SU-DHL-6 (cell line): ENCODE measurements at regions not wholly inside any gene's neighbourhood (a gene's known extent, or its start where the extent isn't known, plus 50 kb on each side); places are given as distances from the start of the nearest gene placed in this dataset.

ENCODE experiments used
- H2AFZ ChIP-seq: fragments of 200-600 bp; sonication (generic); 2 replicates; pipeline ENCODE4 v1.6.1; 2014; ENCODE audit warnings: low read depth, mild to moderate bottlenecking, moderate library complexity, mixed read lengths, antibody characterized with exemption, low read length; ENCODE audit not compliant: severe bottlenecking
- H3F3A ChIP-seq: fragments of 200-600 bp; shearing (Covaris generic); 2 replicates; pipeline ENCODE4 v1.6.0; 2016; ENCODE audit warnings: antibody characterized with exemption, mild to moderate bottlenecking; ENCODE audit not compliant: insufficient read depth
- H3K27ac ChIP-seq: fragments of 200-600 bp; sonication (generic); 2 replicates; pipeline ENCODE4 v1.5.1; 2016; ENCODE audit warnings: low read depth, mild to moderate bottlenecking, low read length, moderate library complexity, mixed read lengths
- H3K27me3 ChIP-seq: fragments of 200-600 bp; sonication (generic), shearing (Covaris generic); 2 replicates; pipeline ENCODE4 v1.6.0; 2014; ENCODE audit warnings: mild to moderate bottlenecking, low read length
- H3K36me3 ChIP-seq: fragments of 200-600 bp; sonication (generic); 2 replicates; pipeline ENCODE4 v1.6.1; 2014; ENCODE audit warnings: mild to moderate bottlenecking, low read length, mixed read lengths
- H3K4me2 ChIP-seq: fragments of 300-600, 200-600 bp; shearing (Covaris generic), sonication (generic); 2 replicates; pipeline ENCODE4 v1.6.0; 2014; ENCODE audit warnings: low read length, low read depth, mild to moderate bottlenecking; ENCODE audit not compliant: poor library complexity, severe bottlenecking
- H3K4me3 ChIP-seq: fragments of 200-600 bp; sonication (generic); 2 replicates; pipeline ENCODE4 v1.5.1; 2014; ENCODE audit warnings: antibody characterized with exemption, low read length, mild to moderate bottlenecking, mixed read lengths; ENCODE audit not compliant: insufficient read depth, poor library complexity, severe bottlenecking
- H3K79me2 ChIP-seq: fragments of 200-600 bp; sonication (generic); 2 replicates; pipeline ENCODE4 v1.6.1; 2014; ENCODE audit warnings: mild to moderate bottlenecking, low read length, moderate library complexity; ENCODE audit not compliant: insufficient read depth
- H3K9ac ChIP-seq: fragments of 200-600 bp; sonication (generic); 2 replicates; pipeline ENCODE4 v1.7.0; 2014; ENCODE audit warnings: mild to moderate bottlenecking, low read length
- H3K9me2 ChIP-seq: fragments of 200-600 bp; sonication (generic); replicated peaks from 2 replicates; pipeline ENCODE4 v1.6.1; 2014; ENCODE audit warnings: low read length; ENCODE audit not compliant: insufficient read depth
- H3K9me3 ChIP-seq: fragments of 200-600 bp; sonication (generic); 2 replicates; pipeline ENCODE4 v1.6.1; 2014; ENCODE audit warnings: low read length, mixed read lengths; ENCODE audit not compliant: insufficient read depth
- H4K20me1 ChIP-seq: fragments of 200-600 bp; sonication (generic); 2 replicates; pipeline ENCODE4 v1.6.1; 2014; ENCODE audit warnings: low read depth, mild to moderate bottlenecking, antibody characterized with exemption, low read length, moderate library complexity, mixed read lengths
- EZH2phosphoT487 ChIP-seq: fragments of 200-600 bp; sonication (generic), shearing (Covaris generic); conservative IDR thresholded peaks from 2 replicates; pipeline ENCODE4 v1.6.1; 2018; ENCODE audit warnings: mild to moderate bottlenecking, antibody characterized with exemption, low read length, moderate library complexity, mixed read lengths
- TF ChIP-seq, protein P1 (sequence below): fragments of 200-600 bp; sonication (generic); IDR thresholded peaks from one replicate; pipeline ENCODE4 v1.5.1; 2017; ENCODE audit warnings: antibody characterized with exemption, mild to moderate bottlenecking, low read length, moderate library complexity; ENCODE audit not compliant: insufficient read depth, poor library complexity, severe bottlenecking

DNA sequence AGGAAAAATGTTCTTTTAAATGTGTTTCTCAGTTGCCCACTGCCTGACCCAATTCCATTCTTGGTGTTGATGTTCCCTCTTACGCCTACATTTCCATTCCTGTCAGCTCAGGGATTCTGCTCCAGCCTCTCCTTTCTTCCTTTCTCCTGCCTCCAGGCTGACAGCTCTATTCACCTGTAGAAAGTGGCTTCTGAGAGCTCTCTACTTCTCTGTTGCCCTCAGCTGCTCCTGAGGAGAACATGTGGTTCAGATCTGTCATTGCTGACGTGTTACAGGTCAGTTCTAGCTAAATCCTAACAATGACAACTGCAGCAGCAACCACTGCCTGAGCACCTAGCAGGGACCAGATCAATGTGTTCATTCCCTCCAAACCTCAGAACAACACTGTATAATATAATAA, 144.9 kb upstream of the PLAAT1 start:
- no peak for TF ChIP-seq EZH2phosphoT487
- TF ChIP-seq, protein P1, sequence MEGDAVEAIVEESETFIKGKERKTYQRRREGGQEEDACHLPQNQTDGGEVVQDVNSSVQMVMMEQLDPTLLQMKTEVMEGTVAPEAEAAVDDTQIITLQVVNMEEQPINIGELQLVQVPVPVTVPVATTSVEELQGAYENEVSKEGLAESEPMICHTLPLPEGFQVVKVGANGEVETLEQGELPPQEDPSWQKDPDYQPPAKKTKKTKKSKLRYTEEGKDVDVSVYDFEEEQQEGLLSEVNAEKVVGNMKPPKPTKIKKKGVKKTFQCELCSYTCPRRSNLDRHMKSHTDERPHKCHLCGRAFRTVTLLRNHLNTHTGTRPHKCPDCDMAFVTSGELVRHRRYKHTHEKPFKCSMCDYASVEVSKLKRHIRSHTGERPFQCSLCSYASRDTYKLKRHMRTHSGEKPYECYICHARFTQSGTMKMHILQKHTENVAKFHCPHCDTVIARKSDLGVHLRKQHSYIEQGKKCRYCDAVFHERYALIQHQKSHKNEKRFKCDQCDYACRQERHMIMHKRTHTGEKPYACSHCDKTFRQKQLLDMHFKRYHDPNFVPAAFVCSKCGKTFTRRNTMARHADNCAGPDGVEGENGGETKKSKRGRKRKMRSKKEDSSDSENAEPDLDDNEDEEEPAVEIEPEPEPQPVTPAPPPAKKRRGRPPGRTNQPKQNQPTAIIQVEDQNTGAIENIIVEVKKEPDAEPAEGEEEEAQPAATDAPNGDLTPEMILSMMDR = no peak
- no peak overlapping the region for H3K9ac ChIP-seq
- no peaks in the 10 kb centered on the region for H3K9me3 ChIP-seq
- no peaks in the 10 kb centered on the region for H3F3A ChIP-seq
- H3K36me3 ChIP-seq = no peaks in the 10 kb centered on the region
- no peaks in the 10 kb centered on the region for H3K27me3 ChIP-seq
- H2AFZ ChIP-seq = no peak overlapping the region
- H3K9me2 ChIP-seq = no peaks in the 10 kb centered on the region
- H3K4me3 ChIP-seq = no peak overlapping the region
- no peak overlapping the region for H3K27ac ChIP-seq
- no peaks in the 10 kb centered on the region for H3K79me2 ChIP-seq
- H3K4me2 ChIP-seq = no peak overlapping the region
- H4K20me1 ChIP-seq = no peaks in the 10 kb centered on the region

DNA sequence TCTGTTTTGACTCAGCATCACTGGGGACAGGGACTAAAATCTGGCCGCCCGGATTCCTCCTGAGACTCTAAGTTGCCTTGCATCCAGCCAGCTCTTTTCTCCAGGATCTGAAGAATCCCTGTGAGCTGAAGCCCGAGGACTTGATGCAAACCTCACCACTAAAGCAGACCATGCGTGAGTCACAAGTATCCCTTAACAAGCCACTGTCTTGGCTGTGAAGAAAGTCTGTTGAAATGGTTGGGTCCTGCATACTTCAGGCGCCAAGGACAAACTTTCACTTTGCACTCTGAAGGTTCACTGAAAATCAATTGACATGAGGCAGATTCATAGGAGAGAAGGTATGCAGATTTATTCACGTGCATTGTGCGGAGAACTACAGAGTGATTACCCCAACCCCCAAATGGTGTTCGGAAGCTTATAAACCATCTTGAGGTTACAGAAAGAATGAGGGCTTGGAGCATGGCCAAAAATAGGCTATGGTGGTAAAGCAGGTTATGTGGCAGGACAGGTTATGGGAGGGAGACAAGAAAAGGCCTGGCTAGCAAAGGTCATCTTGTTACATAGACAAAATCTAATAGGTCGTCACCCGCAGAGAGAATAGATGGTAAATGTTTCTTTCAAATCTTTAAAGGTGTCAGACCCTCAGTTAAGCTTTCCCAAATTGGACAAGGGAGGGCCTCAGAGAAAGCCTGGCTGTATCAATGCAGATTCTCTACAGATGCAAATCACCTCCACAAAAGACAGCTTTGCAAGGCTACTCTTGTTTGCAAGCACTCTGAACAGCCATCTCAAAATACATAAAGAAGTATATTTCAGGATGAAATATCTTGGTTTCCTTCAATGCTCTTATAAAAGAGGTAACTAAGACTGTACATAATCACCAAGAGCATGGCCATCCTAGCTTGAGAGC, 126.3 kb upstream of the PLAAT1 start:
- H3K27me3 ChIP-seq = no peaks in the 10 kb centered on the region
- no peaks in the 10 kb centered on the region for H3K9me2 ChIP-seq
- H3K4me3 ChIP-seq = no peak overlapping the region
- H3K27ac ChIP-seq = no peak overlapping the region
- no peak for TF ChIP-seq EZH2phosphoT487
- TF ChIP-seq, protein P1 = no peak
- H3K9ac ChIP-seq = no peak overlapping the region
- H2AFZ ChIP-seq = no peak overlapping the region
- H3F3A ChIP-seq = no peaks in the 10 kb centered on the region
- no peaks in the 10 kb centered on the region for H3K9me3 ChIP-seq
- no peak overlapping the region for H3K4me2 ChIP-seq
- no peaks in the 10 kb centered on the region for H3K79me2 ChIP-seq
- H4K20me1 ChIP-seq = no peaks in the 10 kb centered on the region
- no peaks in the 10 kb centered on the region for H3K36me3 ChIP-seq

DNA sequence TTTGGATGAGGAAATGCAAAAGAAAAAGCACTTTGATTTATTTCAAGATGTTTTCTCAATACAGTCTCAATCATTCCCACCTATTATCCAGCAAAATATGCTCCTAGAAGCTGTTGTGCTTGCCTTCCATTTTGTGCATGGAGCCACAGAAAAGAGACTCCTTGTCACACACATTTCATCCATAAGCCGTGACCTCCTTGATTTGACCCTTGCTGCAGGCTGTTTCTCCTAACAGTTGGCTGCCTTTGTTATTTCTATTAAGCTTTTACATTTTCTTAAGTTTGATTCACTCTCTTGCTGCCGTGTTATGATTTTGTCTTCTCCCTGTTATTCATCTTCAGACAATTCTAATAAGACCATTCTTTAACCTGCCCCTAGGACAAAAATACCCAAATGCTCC, 124.2 kb upstream of the PLAAT1 start:
- Histone ChIP-seq H3F3A (no peaks in the 10 kb centered on the region), H3K9me3 (no peaks in the 10 kb centered on the region), H4K20me1 (no peaks in the 10 kb centered on the region), H2AFZ (no peak overlapping the region), H3K4me2 (no peak overlapping the region), H3K27me3 (no peaks in the 10 kb centered on the region), H3K4me3 (no peak overlapping the region), H3K9me2 (no peaks in the 10 kb centered on the region), H3K36me3 (no peaks in the 10 kb centered on the region), H3K9ac (no peak overlapping the region), H3K79me2 (no peaks in the 10 kb centered on the region), H3K27ac (no peak overlapping the region)
- TF ChIP-seq, protein P1 = no peak
- no peak for TF ChIP-seq EZH2phosphoT487
